Posterior vena cava (tissue), 2 donors: ENCODE measurements at regions not wholly inside any gene's neighbourhood (a gene's known extent, or its start where the extent isn't known, plus 50 kb on each side); places are given as distances from the start of the nearest gene placed in this dataset.
"Not testable (repeated sequence)": the region's sequence is repeated elsewhere in the genome, so short reads cannot be mapped to it uniquely, and the experiment has no call there.

Experiments used
- DNase-seq: peaks from one replicate; pipeline ENCODE4 v3.0.0-alpha.2; 2020; ENCODE audit warnings: low spot score
- intact Hi-C, 2 donors: fragments of 100-400 bp; cut with DNase I; formaldehyde crosslinking; loops; one replicate each; pipeline versions ENCODE4 v1.14.1 to v1.14.2; 2022 to 2023
- donor health status: DM: yes; HTN: yes; CAD: no.
- donor health status: DM: yes; HTN: yes; CAD: no.

GRCh38 chr7:53596230-53596629 lies 560.8 kb downstream of the POM121L12 start:
- no peak for DNase-seq
- intact Hi-C loops = no loop called here

GRCh38 chr7:53600296-53600695 lies 564.9 kb downstream of the POM121L12 start:
- intact Hi-C loops = no loop called here
- no peak for DNase-seq

- intact Hi-C loops = loop anchor here in 1 of 2 donors (2.0 kb wide), 1 partner anchor 14 kb away; no protein-coding TSS in a partner anchor
- DNase-seq = no peak
These were observed 567.5 kb downstream of the POM121L12 start for GRCh38 chr7:53602817-53603418.

GRCh38 chr7:53603461-53603860 lies 568.0 kb downstream of the POM121L12 start:
- intact Hi-C loops = loop anchor here in 1 of 2 donors (2.0 kb wide), 1 partner anchor 13 kb away; no protein-coding TSS in a partner anchor
- no peak for DNase-seq

GRCh38 chr7:53604201-53604600 lies 568.8 kb downstream of the POM121L12 start:
- no peak for DNase-seq
- intact Hi-C loops = no loop called here

GRCh38 chr7:53607961-53608360 lies 572.5 kb downstream of the POM121L12 start:
- DNase-seq = no peak
- intact Hi-C loops = no loop called here

GRCh38 chr7:53609185-53609584 lies 573.8 kb downstream of the POM121L12 start:
- no peak for DNase-seq
- intact Hi-C loops = no loop called here

GRCh38 chr7:53611043-53611442 lies 575.6 kb downstream of the POM121L12 start:
- DNase-seq = no peak
- intact Hi-C loops = no loop called here

GRCh38 chr7:53624356-53624755 lies 588.9 kb downstream of the POM121L12 start:
- no peak for DNase-seq
- intact Hi-C loops = no loop called here

GRCh38 chr7:53628775-53629174 lies 593.3 kb downstream of the POM121L12 start:
- no peak for DNase-seq
- intact Hi-C loops = no loop called here

- intact Hi-C loops = not testable (repeated sequence)
These were observed 599.8 kb downstream of the POM121L12 start for GRCh38 chr7:53635251-53635650.

GRCh38 chr7:53638517-53638916 lies 603.1 kb downstream of the POM121L12 start:
- DNase-seq = no peak
- intact Hi-C loops = no loop called here

More at GRCh38 chr7:53635251-53635650, 599.8 kb downstream of the POM121L12 start:
- DNase-seq = not testable (repeated sequence)

GRCh38 chr7:53641091-53641490 lies 605.7 kb downstream of the POM121L12 start:
- intact Hi-C loops = no loop called here
- DNase-seq = no peak

GRCh38 chr7:53642361-53642760 lies 606.9 kb downstream of the POM121L12 start:
- no peak for DNase-seq
- intact Hi-C loops = no loop called here

GRCh38 chr7:53642866-53643265 lies 607.4 kb downstream of the POM121L12 start:
- DNase-seq = no peak
- intact Hi-C loops = no loop called here

GRCh38 chr7:53656881-53657280 lies 621.4 kb downstream of the POM121L12 start:
- DNase-seq = no peak
- intact Hi-C loops = no loop called here

GRCh38 chr7:53657586-53657985 lies 622.2 kb downstream of the POM121L12 start:
- DNase-seq = no peak
- intact Hi-C loops = no loop called here

- intact Hi-C loops = no loop called here
These were observed 623.5 kb downstream of the POM121L12 start for GRCh38 chr7:53658951-53659350.

GRCh38 chr7:53661645-53662217 lies 626.3 kb downstream of the POM121L12 start:
- DNase-seq = no peak
- intact Hi-C loops = no loop called here

More at GRCh38 chr7:53658951-53659350, 623.5 kb downstream of the POM121L12 start:
- no peak for DNase-seq

GRCh38 chr7:53672681-53673080 lies 637.2 kb downstream of the POM121L12 start:
- intact Hi-C loops = no loop called here
- DNase-seq = no peak

GRCh38 chr7:53675835-53676234 lies 640.4 kb downstream of the POM121L12 start:
- no peak for DNase-seq

More at GRCh38 chr7:53675835-53676234, 640.4 kb downstream of the POM121L12 start:
- intact Hi-C loops = no loop called here
